ENCODE measurements at regions not wholly inside any gene's neighbourhood (a gene's known extent, or its start where the extent isn't known, plus 50 kb on each side); places are given as distances from the start of the nearest gene placed in this dataset.
"Not testable (repeated sequence)": the region's sequence is repeated elsewhere in the genome, so short reads cannot be mapped to it uniquely, and the experiment has no call there.

DNA sequence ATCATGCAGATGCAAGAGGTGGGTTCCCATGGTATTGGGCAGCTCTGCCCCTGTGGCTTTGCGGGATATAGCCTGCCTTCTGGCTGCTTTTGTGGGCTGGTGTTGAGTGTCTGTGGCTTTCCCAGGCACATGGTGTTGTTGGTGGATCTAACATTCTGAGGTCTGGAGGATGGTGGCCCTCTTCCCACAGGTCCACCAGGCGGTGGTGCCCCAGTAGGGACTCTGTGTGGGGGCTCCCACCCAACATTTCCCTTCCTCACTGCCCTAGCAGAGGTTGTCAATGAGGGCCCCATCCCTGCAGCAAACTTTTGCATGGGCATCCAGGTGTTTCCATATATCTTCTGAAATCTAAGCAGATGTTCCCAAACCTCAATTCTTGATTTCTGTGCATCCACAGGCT is 420.5 kb upstream of the TPTE start:
- H3K27ac Mint-ChIP-seq; DNase-seq (ENCODE audit: low spot score in 2 of 2); ATAC-seq (ENCODE audit: low read depth); H3K36me3 Mint-ChIP-seq; H3K4me3 Mint-ChIP-seq; H3K4me1 Mint-ChIP-seq; H3K9me3 Mint-ChIP-seq; H3K27me3 Mint-ChIP-seq: not testable (repeated sequence)

DNA sequence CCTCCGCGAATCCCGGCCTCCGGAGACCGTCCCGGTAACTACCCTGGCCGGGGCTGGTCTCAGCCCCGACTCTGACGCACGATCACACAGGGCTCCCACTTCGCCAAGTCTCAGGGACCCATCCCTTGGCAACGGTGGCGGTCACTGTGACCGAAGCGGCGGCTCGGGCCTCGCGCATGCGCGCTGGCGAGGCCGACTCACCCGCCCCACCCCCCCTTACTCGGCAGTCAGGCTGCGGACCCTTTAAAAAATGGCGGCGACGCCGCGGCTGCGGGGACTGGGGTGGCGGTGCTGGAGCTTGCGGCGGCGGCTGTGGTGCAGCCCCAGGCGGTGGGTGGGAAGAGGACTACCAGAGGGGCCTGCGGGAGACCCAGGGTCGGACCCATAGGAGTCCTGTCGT is 402.0 kb upstream of the TPTE start:
- not testable (repeated sequence) for DNase-seq (ENCODE audit: low spot score in 2 of 2); H3K9me3 Mint-ChIP-seq; H3K27ac Mint-ChIP-seq; H3K4me1 Mint-ChIP-seq; ATAC-seq (ENCODE audit: low read depth); H3K4me3 Mint-ChIP-seq; H3K27me3 Mint-ChIP-seq; H3K36me3 Mint-ChIP-seq

DNA sequence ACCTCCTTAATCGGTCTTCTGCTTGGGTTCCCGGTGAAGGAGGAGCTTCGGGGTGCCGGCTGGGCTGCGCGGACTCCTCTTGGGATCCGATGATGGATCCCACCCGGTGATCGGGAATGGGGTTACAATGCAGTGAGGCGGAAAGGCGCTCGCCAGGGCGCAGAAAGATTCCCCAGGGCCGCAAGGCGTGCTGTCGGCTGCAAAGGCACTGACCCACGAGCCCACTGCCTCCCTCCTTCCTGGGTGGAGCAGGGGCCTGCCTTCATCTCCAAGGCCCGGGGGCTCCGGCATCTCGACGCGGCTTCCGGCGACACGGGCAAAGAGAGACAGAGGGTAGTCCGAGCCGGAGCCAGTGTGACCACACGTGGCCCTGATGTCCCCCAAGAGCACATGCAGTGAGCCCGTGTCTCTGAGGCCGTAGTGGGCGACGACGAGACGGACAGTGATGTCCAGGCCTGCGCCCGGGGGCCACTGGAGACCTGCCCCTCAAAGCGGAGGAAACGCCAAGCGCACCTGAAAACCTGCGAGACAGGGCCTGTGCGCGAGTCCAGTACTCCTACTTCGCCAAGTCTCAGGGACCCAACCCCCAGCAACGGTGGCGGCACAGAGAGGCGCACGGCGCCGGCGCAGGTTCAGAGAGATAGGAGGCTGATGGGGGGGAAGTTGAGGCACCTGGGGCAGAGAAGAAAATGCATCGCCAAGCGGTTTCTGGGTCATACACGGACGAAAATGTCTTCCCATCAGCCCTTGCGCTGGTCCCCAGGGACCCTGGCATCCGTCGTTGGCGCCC is 401.4 kb upstream of the TPTE start:
- not testable (repeated sequence) for DNase-seq (ENCODE audit: low spot score in 2 of 2); H3K9me3 Mint-ChIP-seq; H3K36me3 Mint-ChIP-seq; H3K27me3 Mint-ChIP-seq; ATAC-seq (ENCODE audit: low read depth); H3K4me3 Mint-ChIP-seq; H3K27ac Mint-ChIP-seq; H3K4me1 Mint-ChIP-seq

DNA sequence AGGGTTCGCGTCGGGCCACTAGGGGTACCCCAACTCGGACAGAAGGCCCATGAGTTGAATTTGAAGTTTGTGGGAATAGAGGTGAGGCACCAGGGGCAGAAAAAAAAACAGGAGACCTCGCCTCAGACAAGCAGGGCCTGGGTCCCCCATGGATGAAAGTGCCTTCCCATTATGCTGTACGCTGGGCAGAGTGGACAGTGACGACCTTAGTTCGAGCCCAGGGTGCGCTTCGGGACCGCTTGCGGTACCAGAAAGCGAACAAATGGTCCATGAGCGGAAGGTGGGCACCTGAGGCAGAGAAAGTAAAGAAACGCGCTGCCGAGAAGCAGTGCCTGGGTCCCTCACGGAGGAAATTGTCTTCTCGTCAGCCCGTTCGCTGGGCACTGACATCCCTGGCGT is 400.8 kb upstream of the TPTE start:
- ATAC-seq (ENCODE audit: low read depth); H3K9me3 Mint-ChIP-seq; H3K27me3 Mint-ChIP-seq; DNase-seq (ENCODE audit: low spot score in 2 of 2); H3K36me3 Mint-ChIP-seq; H3K4me1 Mint-ChIP-seq; H3K4me3 Mint-ChIP-seq; H3K27ac Mint-ChIP-seq: not testable (repeated sequence)

DNA sequence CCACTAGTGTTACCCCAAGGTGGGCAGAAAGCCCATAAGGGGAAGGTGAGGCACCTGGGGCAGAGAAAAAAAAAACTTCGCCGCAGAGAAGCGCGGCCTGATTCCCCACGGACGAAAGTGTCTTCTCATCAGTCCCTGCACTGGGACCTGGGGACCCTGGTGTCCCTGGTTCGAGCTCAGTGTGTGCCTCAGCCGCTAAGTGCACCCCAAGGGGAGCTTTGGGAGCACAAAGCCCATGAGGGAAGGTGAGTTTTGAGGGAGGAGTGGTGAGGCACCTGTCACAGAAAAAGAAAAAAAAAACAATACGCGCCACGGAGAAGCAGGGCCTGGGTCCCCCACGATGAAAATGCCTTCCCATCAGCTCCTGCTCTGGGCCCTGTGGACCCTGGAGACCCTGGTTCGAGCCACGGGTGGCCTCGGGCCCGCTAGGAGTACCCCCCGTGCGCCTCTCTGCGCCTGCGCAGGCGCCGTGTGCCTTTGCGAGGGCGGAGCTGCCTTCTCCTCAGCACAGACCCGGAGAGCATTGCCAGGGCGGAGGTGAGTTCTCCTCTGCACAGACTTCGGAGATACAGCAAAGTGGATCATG is 400.3 kb upstream of the TPTE start:
- not testable (repeated sequence) for ATAC-seq (ENCODE audit: low read depth)

DNA sequence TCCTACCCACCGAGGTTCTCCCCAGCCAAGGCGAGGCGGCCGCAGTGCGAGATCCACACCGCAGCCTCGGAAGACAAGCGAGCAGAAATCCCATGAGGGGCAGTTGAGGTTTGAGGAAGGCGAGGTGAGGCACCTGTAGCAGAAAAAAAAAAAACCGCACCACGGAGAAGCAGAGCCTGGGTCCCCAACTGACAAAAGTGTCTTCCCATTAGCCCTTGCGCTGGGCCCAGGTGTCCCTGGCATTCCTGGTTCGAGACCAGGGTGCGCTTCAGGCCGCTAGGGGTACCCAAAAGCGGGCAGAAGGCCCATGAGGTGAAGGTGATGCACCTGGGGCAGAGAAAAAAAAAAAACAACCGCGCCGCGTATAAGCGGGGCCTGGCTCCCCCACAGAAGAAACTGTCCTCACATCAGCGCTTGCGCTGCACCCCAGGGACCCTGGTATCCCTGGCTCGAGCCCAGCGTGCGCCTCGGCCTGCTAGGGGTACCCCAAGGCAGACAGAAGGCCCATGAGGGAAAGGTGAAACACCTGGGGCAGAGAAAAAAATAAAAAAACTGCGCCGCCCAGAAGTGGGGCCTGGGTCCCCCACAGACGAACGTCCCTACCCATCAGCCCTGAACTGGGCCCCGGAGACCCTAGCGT is 399.4 kb upstream of the TPTE start:
- H3K27ac Mint-ChIP-seq; DNase-seq (ENCODE audit: low spot score in 2 of 2): not testable (repeated sequence)

More for the DNA sequence above, 400.3 kb upstream of the TPTE start:
- H3K27me3 Mint-ChIP-seq; H3K36me3 Mint-ChIP-seq; H3K4me1 Mint-ChIP-seq; DNase-seq (ENCODE audit: low spot score in 2 of 2); H3K27ac Mint-ChIP-seq; H3K4me3 Mint-ChIP-seq; H3K9me3 Mint-ChIP-seq: not testable (repeated sequence)

DNA sequence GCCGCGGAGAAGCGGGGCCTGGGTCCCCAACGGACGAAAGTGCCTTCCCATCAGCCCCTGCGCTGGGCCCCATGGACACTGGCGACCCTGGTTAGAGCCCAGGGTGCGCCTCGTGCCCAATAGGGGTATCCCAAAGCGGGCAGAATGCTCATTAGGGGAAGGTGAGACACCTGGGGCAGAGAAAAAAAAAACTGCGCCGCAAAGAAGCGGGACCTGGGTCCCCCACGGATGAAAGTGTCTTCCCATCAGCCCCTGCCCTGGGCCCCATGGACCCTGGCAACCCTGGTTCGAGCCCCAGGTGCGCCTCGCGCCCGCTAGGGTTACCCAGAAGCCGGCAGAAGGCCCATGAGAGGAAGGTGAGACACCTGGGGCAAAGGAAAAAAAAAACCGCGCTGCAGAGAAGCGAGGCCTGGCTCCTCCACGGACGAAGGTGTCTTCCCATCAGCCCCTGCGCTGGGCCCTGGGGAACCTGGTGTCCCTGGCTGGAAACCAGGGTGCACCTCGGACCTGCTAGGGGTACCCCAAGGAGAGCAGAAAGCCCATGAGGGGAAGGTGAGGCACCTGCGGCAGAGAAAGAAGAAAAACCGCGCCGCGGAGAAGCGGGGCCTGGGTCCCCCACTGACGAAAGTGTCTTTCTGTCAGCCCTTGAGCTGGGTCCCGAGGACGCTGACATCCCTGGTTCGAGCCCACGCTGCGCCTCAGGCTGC is 398.4 kb upstream of the TPTE start:
- H3K27me3 Mint-ChIP-seq; H3K27ac Mint-ChIP-seq; ATAC-seq (ENCODE audit: low read depth); H3K9me3 Mint-ChIP-seq; H3K4me3 Mint-ChIP-seq; H3K36me3 Mint-ChIP-seq; H3K4me1 Mint-ChIP-seq: not testable (repeated sequence)
- DNase-seq (ENCODE audit: low spot score in 2 of 2) = peak in 1 of 2 donors; percentile 15

More for the DNA sequence above, 399.4 kb upstream of the TPTE start:
- H3K4me3 Mint-ChIP-seq; H3K27me3 Mint-ChIP-seq; H3K36me3 Mint-ChIP-seq; H3K4me1 Mint-ChIP-seq; ATAC-seq (ENCODE audit: low read depth); H3K9me3 Mint-ChIP-seq: not testable (repeated sequence)

DNA sequence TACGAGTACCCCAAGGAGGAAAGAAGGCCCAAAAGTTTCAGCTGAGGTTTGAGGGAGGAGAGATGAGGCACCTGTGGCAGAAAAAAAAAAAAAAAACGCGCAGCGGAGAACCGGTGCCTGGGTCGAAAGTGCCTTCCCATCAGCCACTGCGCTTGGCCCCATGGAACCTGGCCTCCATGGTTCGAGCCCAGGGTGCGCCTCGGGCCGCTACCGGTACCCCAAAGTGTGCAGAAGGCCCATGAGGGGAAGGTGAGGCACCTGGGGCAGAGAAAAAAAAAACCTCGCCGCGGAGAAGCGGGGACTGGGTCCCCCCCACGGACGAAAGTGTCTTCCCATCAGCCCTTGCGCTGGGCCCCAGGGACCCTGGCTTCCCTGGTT is 397.9 kb upstream of the TPTE start:
- not testable (repeated sequence) for H3K4me1 Mint-ChIP-seq

DNA sequence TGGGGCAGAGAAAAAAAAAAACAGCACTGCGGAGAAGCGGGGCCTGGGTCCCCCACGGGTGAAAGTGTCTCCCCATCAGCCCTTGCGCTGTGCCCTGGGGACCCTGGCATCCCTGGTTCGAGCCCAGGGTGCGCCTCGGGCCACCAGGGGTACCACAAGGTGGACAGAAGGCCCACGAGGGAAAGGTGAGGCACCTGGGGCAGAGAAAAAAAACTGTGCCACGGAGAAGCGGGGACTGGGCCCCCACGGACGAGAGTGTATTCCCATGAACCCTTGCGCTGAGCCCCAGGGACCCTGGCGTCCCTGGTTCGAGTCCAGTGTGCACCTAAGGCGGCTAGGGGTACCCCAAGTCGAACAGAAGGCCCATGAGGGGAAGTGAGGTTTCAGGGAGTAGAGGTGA is 395.8 kb upstream of the TPTE start:
- not testable (repeated sequence) for H3K27me3 Mint-ChIP-seq; H3K4me1 Mint-ChIP-seq; DNase-seq (ENCODE audit: low spot score in 2 of 2); H3K27ac Mint-ChIP-seq; H3K4me3 Mint-ChIP-seq; H3K36me3 Mint-ChIP-seq; ATAC-seq (ENCODE audit: low read depth); H3K9me3 Mint-ChIP-seq

More for the DNA sequence above, 397.9 kb upstream of the TPTE start:
- DNase-seq (ENCODE audit: low spot score in 2 of 2); H3K27me3 Mint-ChIP-seq; ATAC-seq (ENCODE audit: low read depth); H3K36me3 Mint-ChIP-seq; H3K9me3 Mint-ChIP-seq; H3K27ac Mint-ChIP-seq; H3K4me3 Mint-ChIP-seq: not testable (repeated sequence)

DNA sequence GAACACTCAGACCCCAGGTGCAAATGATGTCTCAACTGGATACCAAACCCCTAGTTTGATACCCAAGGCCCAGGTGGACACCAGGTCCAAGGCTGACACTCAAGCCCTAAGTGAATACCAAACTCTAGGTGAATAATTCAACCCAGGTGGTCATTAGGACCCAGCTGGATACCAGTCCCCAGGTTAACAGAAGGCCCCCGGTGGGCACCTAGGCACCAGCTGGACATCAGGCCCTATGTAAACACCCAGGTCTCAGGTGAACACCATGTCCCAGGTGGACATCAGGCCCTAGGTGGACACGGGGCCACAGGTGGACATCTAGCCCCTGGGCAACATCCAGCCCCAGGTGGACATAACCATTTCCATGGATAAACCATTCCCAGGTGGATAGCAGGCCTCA is 387.3 kb upstream of the TPTE start:
- not testable (repeated sequence) for DNase-seq (ENCODE audit: low spot score in 2 of 2); H3K4me3 Mint-ChIP-seq; H3K9me3 Mint-ChIP-seq; H3K27ac Mint-ChIP-seq; H3K27me3 Mint-ChIP-seq; H3K4me1 Mint-ChIP-seq; H3K36me3 Mint-ChIP-seq; ATAC-seq (ENCODE audit: low read depth)

DNA sequence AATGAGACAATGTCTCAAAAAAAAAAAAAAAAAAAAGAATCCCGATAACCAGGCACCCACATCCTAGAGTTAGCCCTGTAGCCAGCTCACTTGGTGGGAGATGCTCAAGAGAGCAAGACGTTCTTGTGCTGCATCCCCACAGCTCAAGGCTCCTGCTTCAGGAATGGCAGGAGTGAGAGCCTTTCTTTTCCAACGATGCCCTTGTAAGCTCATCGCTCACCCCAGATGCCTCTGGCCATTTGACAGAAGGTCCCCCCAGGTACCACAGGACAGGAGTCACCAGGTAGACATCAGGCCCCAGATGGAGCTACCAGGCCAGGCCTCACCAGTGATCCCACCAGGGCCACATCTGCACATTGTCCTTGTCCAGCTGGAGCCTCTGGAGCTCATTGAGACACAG is 385.5 kb upstream of the TPTE start:
- H3K9me3 Mint-ChIP-seq; H3K36me3 Mint-ChIP-seq; H3K4me3 Mint-ChIP-seq; ATAC-seq (ENCODE audit: low read depth); H3K27ac Mint-ChIP-seq; H3K4me1 Mint-ChIP-seq; DNase-seq (ENCODE audit: low spot score in 2 of 2); H3K27me3 Mint-ChIP-seq: not testable (repeated sequence)

DNA sequence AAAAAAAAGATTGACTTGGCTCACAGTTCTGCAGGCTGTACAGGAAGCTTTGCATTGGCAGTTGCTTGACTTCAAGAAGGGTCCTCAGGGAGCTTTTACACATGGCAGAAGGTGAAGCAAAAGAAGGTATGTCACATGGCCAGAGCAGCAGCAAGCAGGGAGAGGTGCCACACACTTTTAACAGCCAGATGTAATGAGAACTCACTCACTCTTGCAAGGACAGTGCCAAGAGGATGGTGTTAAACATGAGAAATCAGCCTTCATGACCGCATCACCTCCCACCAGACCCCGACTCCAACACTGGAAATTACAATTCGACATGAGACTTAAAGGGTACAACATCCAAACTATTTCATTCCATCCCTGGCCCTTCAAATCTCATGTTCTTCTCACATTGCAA is 367.2 kb upstream of the TPTE start:
- H3K4me3 Mint-ChIP-seq; H3K9me3 Mint-ChIP-seq; ATAC-seq (ENCODE audit: low read depth); DNase-seq (ENCODE audit: low spot score in 2 of 2); H3K27ac Mint-ChIP-seq; H3K27me3 Mint-ChIP-seq; H3K4me1 Mint-ChIP-seq; H3K36me3 Mint-ChIP-seq: not testable (repeated sequence)
